ENCODE measurements at regions not wholly inside any gene's neighbourhood (a gene's known extent, or its start where the extent isn't known, plus 50 kb on each side); places are given as distances from the start of the nearest gene placed in this dataset.

DNA sequence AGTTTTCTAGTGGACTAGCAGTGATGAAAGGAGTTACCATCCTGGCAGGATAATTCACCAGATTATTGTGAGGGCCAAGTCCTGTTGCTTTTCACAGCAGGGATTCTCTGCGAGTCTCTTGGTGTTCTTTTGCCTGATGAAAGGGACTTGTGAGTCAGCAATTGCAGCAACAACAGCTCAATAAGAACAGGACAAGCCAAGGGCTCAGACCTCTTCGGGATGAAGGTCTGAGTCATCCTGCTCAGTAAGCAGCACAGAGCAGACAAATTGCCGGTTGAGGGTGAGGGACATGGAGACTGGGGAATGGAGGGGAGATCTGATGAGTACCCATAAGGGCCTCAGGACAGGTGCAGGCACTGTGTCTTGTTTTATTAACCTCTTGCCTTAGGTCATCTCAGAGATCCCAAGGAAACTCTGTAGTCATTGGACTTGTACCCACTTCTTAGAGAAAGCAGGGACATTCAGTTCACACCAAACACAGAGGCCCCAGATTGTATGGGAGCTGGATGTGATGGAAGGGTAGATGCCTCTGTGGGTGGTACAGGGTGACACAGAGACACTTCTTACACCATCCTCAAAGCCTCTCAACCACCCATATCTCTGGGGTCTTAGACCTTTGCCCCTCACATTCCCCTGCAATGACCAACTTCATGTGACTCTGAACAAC, 173.8 kb upstream of the TLE3 start:
- TF ChIP-seq, protein P1, sequence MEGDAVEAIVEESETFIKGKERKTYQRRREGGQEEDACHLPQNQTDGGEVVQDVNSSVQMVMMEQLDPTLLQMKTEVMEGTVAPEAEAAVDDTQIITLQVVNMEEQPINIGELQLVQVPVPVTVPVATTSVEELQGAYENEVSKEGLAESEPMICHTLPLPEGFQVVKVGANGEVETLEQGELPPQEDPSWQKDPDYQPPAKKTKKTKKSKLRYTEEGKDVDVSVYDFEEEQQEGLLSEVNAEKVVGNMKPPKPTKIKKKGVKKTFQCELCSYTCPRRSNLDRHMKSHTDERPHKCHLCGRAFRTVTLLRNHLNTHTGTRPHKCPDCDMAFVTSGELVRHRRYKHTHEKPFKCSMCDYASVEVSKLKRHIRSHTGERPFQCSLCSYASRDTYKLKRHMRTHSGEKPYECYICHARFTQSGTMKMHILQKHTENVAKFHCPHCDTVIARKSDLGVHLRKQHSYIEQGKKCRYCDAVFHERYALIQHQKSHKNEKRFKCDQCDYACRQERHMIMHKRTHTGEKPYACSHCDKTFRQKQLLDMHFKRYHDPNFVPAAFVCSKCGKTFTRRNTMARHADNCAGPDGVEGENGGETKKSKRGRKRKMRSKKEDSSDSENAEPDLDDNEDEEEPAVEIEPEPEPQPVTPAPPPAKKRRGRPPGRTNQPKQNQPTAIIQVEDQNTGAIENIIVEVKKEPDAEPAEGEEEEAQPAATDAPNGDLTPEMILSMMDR (IDR thresholded peaks at IDR 0.05; ENCODE audit: insufficient read depth, low read length), result no peak
- TF ChIP-seq GABPA (IDR thresholded peaks at IDR 0.05; ENCODE audit: low read depth), result no peak
- no peak for TF ChIP-seq POLR2AphosphoS5 (IDR thresholded peaks at IDR 0.05; ENCODE audit: low read depth)
